ENCODE measurements at regions not wholly inside any gene's neighbourhood (a gene's known extent, or its start where the extent isn't known, plus 50 kb on each side); places are given as distances from the start of the nearest gene placed in this dataset.

DNA sequence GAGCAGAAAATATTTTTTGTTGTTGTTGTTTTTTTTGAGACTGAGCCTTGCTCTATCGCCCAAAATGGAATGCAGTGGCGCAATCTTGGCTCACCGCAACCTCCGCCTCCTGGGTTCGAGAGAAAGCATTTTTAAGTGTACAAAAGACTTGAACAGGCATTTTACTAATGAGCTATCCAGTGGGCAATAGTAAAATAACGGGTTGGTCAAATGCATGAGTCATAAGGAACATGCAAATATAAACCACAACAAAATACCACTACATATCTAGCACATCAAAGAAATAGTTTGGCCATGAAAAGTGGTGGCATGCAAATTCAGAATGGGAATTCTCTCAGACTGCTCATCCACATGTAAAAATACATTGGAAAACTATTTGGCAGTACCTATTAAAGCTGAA lies 71.7 kb upstream of the TMEM106B start:
- TF ChIP-seq, protein P1, sequence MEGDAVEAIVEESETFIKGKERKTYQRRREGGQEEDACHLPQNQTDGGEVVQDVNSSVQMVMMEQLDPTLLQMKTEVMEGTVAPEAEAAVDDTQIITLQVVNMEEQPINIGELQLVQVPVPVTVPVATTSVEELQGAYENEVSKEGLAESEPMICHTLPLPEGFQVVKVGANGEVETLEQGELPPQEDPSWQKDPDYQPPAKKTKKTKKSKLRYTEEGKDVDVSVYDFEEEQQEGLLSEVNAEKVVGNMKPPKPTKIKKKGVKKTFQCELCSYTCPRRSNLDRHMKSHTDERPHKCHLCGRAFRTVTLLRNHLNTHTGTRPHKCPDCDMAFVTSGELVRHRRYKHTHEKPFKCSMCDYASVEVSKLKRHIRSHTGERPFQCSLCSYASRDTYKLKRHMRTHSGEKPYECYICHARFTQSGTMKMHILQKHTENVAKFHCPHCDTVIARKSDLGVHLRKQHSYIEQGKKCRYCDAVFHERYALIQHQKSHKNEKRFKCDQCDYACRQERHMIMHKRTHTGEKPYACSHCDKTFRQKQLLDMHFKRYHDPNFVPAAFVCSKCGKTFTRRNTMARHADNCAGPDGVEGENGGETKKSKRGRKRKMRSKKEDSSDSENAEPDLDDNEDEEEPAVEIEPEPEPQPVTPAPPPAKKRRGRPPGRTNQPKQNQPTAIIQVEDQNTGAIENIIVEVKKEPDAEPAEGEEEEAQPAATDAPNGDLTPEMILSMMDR (conservative IDR thresholded peaks at IDR 0.05; ENCODE audit: low read depth, low read length), result no peak
- no peak for TF ChIP-seq EZH2 (IDR thresholded peaks at IDR 0.05; ENCODE audit: low read length, unreplicated experiment)

Data from PC-3 (cell line).